D721Med (cell line): ENCODE measurements at regions not wholly inside any gene's neighbourhood (a gene's known extent, or its start where the extent isn't known, plus 50 kb on each side); places are given as distances from the start of the nearest gene placed in this dataset.

ENCODE experiments used
- DNase-seq: peaks from one replicate; pipeline ENCODE4 v3.0.0; 2011; ENCODE audit warnings: low spot score; ENCODE audit not compliant: insufficient read length
- FAIRE-seq: peaks from 2 replicates; lab custom pipeline; 2011; peaks lifted over from hg19 to GRCh38; lab: Jason Lieb, UNC
- CTCF ChIP-seq: IDR thresholded peaks from 2 replicates; pipeline ENCODE4 v1.5.1; 2012; ENCODE audit warnings: mild to moderate bottlenecking, control low read depth; ENCODE audit not compliant: insufficient read depth; ENCODE audit errors: missing control alignments

- no peak for DNase-seq
- no peak for TF ChIP-seq CTCF
- no peak for FAIRE-seq
Measured at GRCh38 chr6:105783333-105783935, 302.7 kb upstream of the PRDM1 start.

- FAIRE-seq: no peak
- TF ChIP-seq CTCF: no peak
- no peak for DNase-seq
Measured at GRCh38 chr6:105781915-105782314, 304.2 kb upstream of the PRDM1 start.

GRCh38 chr6:105781248-105781647 lies 304.9 kb upstream of the PRDM1 start:
- DNase-seq (no peak), FAIRE-seq (no peak)
- no peak for TF ChIP-seq CTCF

GRCh38 chr6:105780146-105780860 lies 305.8 kb upstream of the PRDM1 start:
- no peak for TF ChIP-seq CTCF
- DNase-seq: no peak
- no peak for FAIRE-seq

- FAIRE-seq (no peak), DNase-seq (no peak)
- no peak for TF ChIP-seq CTCF
Measured at GRCh38 chr6:105779110-105779509, 307.0 kb upstream of the PRDM1 start.

GRCh38 chr6:105775095-105775494 lies 311.0 kb upstream of the PRDM1 start:
- TF ChIP-seq CTCF: no peak
- FAIRE-seq: no peak

GRCh38 chr6:105774247-105774646 lies 311.9 kb upstream of the PRDM1 start:
- no peak for TF ChIP-seq CTCF
- DNase-seq: no peak
- FAIRE-seq: no peak

More at GRCh38 chr6:105775095-105775494, 311.0 kb upstream of the PRDM1 start:
- DNase-seq: no peak
